ENCODE measurements at regions not wholly inside any gene's neighbourhood (a gene's known extent, or its start where the extent isn't known, plus 50 kb on each side); places are given as distances from the start of the nearest gene placed in this dataset.
"Not testable (repeated sequence)": the region's sequence is repeated elsewhere in the genome, so short reads cannot be mapped to it uniquely, and the experiment has no call there.

GRCh38 chr7:21327422-21328409, 100.2 kb upstream of the SP4 start:
- intact Hi-C loops (cut with DNase I): no loop called here
- ATAC-seq (no peak), DNase-seq (ENCODE audit: low spot score) (no peak)

GRCh38 chr7:21330462-21331178, 97.3 kb upstream of the SP4 start:
- intact Hi-C loops (cut with DNase I): no loop called here
- DNase-seq (ENCODE audit: low spot score): no peak

GRCh38 chr7:21334906-21335305, 93.0 kb upstream of the SP4 start:
- DNase-seq (ENCODE audit: low spot score) (no peak), ATAC-seq (no peak)
- intact Hi-C loops (cut with DNase I): no loop called here

More at GRCh38 chr7:21330462-21331178, 97.3 kb upstream of the SP4 start:
- no peak for ATAC-seq

GRCh38 chr7:21336743-21337142, 91.1 kb upstream of the SP4 start:
- intact Hi-C loops (cut with DNase I): no loop called here
- ATAC-seq (no peak), DNase-seq (ENCODE audit: low spot score) (no peak)

GRCh38 chr7:21338728-21339164, 89.1 kb upstream of the SP4 start:
- intact Hi-C loops (cut with DNase I): no loop called here
- ATAC-seq (no peak), DNase-seq (ENCODE audit: low spot score) (no peak)

- DNase-seq (ENCODE audit: low spot score); intact Hi-C loops (cut with DNase I); ATAC-seq: not testable (repeated sequence)
Measured at GRCh38 chr7:21344900-21345299, 83.0 kb upstream of the SP4 start.

- DNase-seq (ENCODE audit: low spot score) (no peak), ATAC-seq (no peak)
- intact Hi-C loops (cut with DNase I): no loop called here
Measured at GRCh38 chr7:21345361-21345760, 82.5 kb upstream of the SP4 start.

- DNase-seq (ENCODE audit: low spot score): no peak
- intact Hi-C loops (cut with DNase I): no loop called here
- ATAC-seq: no peak
Measured at GRCh38 chr7:21346297-21346696, 81.6 kb upstream of the SP4 start.

- intact Hi-C loops (cut with DNase I): no loop called here
- DNase-seq (ENCODE audit: low spot score) (no peak), ATAC-seq (peak; percentile 50)
Measured at GRCh38 chr7:21352540-21353387, 75.1 kb upstream of the SP4 start.

- no peak for ATAC-seq
- intact Hi-C loops (cut with DNase I): no loop called here
- DNase-seq (ENCODE audit: low spot score): no peak
Measured at GRCh38 chr7:21353388-21353780, 74.5 kb upstream of the SP4 start.

- intact Hi-C loops (cut with DNase I): no loop called here
- no peak for ATAC-seq
- no peak for DNase-seq (ENCODE audit: low spot score)
Measured at GRCh38 chr7:21354284-21354683, 73.6 kb upstream of the SP4 start.

- no peak for ATAC-seq
- no peak for DNase-seq (ENCODE audit: low spot score)
- intact Hi-C loops (cut with DNase I): no loop called here
Measured at GRCh38 chr7:21355406-21355874, 72.4 kb upstream of the SP4 start.

- ATAC-seq: no peak
- DNase-seq (ENCODE audit: low spot score): no peak
- intact Hi-C loops (cut with DNase I): no loop called here
Measured at GRCh38 chr7:21356616-21357015, 71.3 kb upstream of the SP4 start.

- DNase-seq (ENCODE audit: low spot score) (no peak), ATAC-seq (no peak)
- intact Hi-C loops (cut with DNase I): no loop called here
Measured at GRCh38 chr7:21357151-21358097, 70.5 kb upstream of the SP4 start.

- intact Hi-C loops (cut with DNase I): no loop called here
- no peak for ATAC-seq
Measured at GRCh38 chr7:21358648-21359047, 69.2 kb upstream of the SP4 start.

GRCh38 chr7:21359163-21359562, 68.7 kb upstream of the SP4 start:
- DNase-seq (ENCODE audit: low spot score): no peak
- intact Hi-C loops (cut with DNase I): no loop called here
- no peak for ATAC-seq

More at GRCh38 chr7:21358648-21359047, 69.2 kb upstream of the SP4 start:
- no peak for DNase-seq (ENCODE audit: low spot score)

GRCh38 chr7:21361413-21362125, 66.3 kb upstream of the SP4 start:
- DNase-seq (ENCODE audit: low spot score) (no peak), ATAC-seq (no peak)
- intact Hi-C loops (cut with DNase I): no loop called here
